ENCODE measurements at regions not wholly inside any gene's neighbourhood (a gene's known extent, or its start where the extent isn't known, plus 50 kb on each side); places are given as distances from the start of the nearest gene placed in this dataset.

GRCh38 chrX:42107495-42108488, 184.4 kb upstream of the CASK start:
- TF ChIP-seq FOXM1 (IDR thresholded peaks at IDR 0.05; ENCODE audit: borderline replicate concordance, low read depth) (no peak), EGR1 (IDR thresholded peaks at IDR 0.05) (no peak), NFIC (IDR thresholded peaks at IDR 0.05) (no peak), TEAD4 (IDR thresholded peaks at IDR 0.05) (no peak), TCF12 (IDR thresholded peaks at IDR 0.05; ENCODE audit: low read depth) (no peak), CREB1 (IDR thresholded peaks at IDR 0.05; ENCODE audit: low read depth) (no peak)

- TF ChIP-seq TCF12 (IDR thresholded peaks at IDR 0.05; ENCODE audit: low read depth): no peak
- no peak for TF ChIP-seq EGR1 (IDR thresholded peaks at IDR 0.05)
- TF ChIP-seq TAF1 (IDR thresholded peaks at IDR 0.05; ENCODE audit: low read depth): no peak
- TF ChIP-seq EP300 (IDR thresholded peaks at IDR 0.05; ENCODE audit: borderline replicate concordance): no peak
- no peak for TF ChIP-seq REST (IDR thresholded peaks at IDR 0.05; ENCODE audit: low read depth)
- TF ChIP-seq TEAD4 (IDR thresholded peaks at IDR 0.05): no peak
- TF ChIP-seq YY1 (IDR thresholded peaks at IDR 0.05; ENCODE audit: low read depth): no peak
- TF ChIP-seq USF1 (IDR thresholded peaks at IDR 0.05): no peak
These were observed 183.2 kb upstream of the CASK start for GRCh38 chrX:42106556-42106955.

GRCh38 chrX:42102586-42103282, 179.4 kb upstream of the CASK start:
- TF ChIP-seq MAX (IDR thresholded peaks at IDR 0.05) (no peak), EGR1 (IDR thresholded peaks at IDR 0.05) (no peak), REST (IDR thresholded peaks at IDR 0.05; ENCODE audit: low read depth) (no peak), TAF1 (IDR thresholded peaks at IDR 0.05; ENCODE audit: low read depth) (no peak), CEBPB (IDR thresholded peaks at IDR 0.05) (no peak)

GRCh38 chrX:42098900-42099299, 175.5 kb upstream of the CASK start:
- no peak for TF ChIP-seq FOXM1 (IDR thresholded peaks at IDR 0.05; ENCODE audit: borderline replicate concordance, low read depth)
- TF ChIP-seq EGR1 (IDR thresholded peaks at IDR 0.05): no peak
- no peak for TF ChIP-seq CREB1 (IDR thresholded peaks at IDR 0.05; ENCODE audit: low read depth)
- no peak for TF ChIP-seq MAX (IDR thresholded peaks at IDR 0.05)
- TF ChIP-seq REST (IDR thresholded peaks at IDR 0.05; ENCODE audit: low read depth): no peak
- TF ChIP-seq TEAD4 (IDR thresholded peaks at IDR 0.05): no peak
- no peak for TF ChIP-seq EP300 (IDR thresholded peaks at IDR 0.05; ENCODE audit: borderline replicate concordance)
- TF ChIP-seq TCF12 (IDR thresholded peaks at IDR 0.05; ENCODE audit: low read depth): no peak
- TF ChIP-seq RAD21 (IDR thresholded peaks at IDR 0.05; ENCODE audit: low read depth): no peak
- TF ChIP-seq ZBTB7A (IDR thresholded peaks at IDR 0.05; ENCODE audit: low read depth): no peak
- no peak for TF ChIP-seq TAF1 (IDR thresholded peaks at IDR 0.05; ENCODE audit: low read depth)
- TF ChIP-seq USF1 (IDR thresholded peaks at IDR 0.05): no peak
